Sigmoid colon (tissue), 4 donors: ENCODE measurements at regions not wholly inside any gene's neighbourhood (a gene's known extent, or its start where the extent isn't known, plus 50 kb on each side); places are given as distances from the start of the nearest gene placed in this dataset.

Source experiments
- CTCF ChIP-seq, 4 experiments: fragments of 450-650 bp in 3 of 4; fragments of 200-600 bp in 1 of 4; IDR thresholded peaks; one replicate each; pipeline ENCODE4 v1.5.1; 2016 to 2019; ENCODE audit warnings: antibody characterized with exemption in 4 of 4, mild to moderate bottlenecking in 3 of 4, moderate library complexity in 2 of 4
- POLR2A ChIP-seq, 2 donors: fragments of 450-650 bp; IDR thresholded peaks; one replicate each; pipeline ENCODE4 v1.6.1; 2016; ENCODE audit warnings: antibody characterized with exemption in 2 of 2, mild to moderate bottlenecking in 2 of 2, moderate library complexity in 2 of 2
- POLR2AphosphoS5 ChIP-seq, 4 donors: sonication (generic); formaldehyde crosslinking; IDR thresholded peaks; one replicate each; pipeline ENCODE4 v1.6.1; 2017; ENCODE audit warnings: antibody characterized with exemption in 4 of 4

GRCh38 chr6:66866801-66867200 is 1159.8 kb upstream of the EYS start:
- no peak for TF ChIP-seq CTCF (IDR thresholded peaks at IDR 0.05)
- TF ChIP-seq POLR2A (IDR thresholded peaks at IDR 0.05), result no peak
- no peak for TF ChIP-seq POLR2AphosphoS5 (IDR thresholded peaks at IDR 0.05)
